ENCODE measurements at regions not wholly inside any gene's neighbourhood (a gene's known extent, or its start where the extent isn't known, plus 50 kb on each side); places are given as distances from the start of the nearest gene placed in this dataset.

GRCh38 chrX:22389556-22390179, 117.0 kb downstream of the CBLL2 start:
- no peaks in the 10 kb centered on the region for H3K4me1 ChIP-seq (ENCODE audit: control extremely low read depth in 1 of 4, control insufficient read depth in 4 of 4, insufficient read depth in 4 of 4, low read length in 3 of 4)
- no peak overlapping the region for H3K4me3 ChIP-seq (ENCODE audit: control insufficient read depth in 1 of 7, extremely low read depth in 1 of 7, insufficient read depth in 4 of 7, low read depth in 2 of 7, low read length in 6 of 7)
- H3K27ac ChIP-seq (ENCODE audit: insufficient read depth in 1 of 2, low read depth in 1 of 2, low read length in 2 of 2, poor library complexity in 1 of 2, severe bottlenecking in 2 of 2), result no peak overlapping the region
- H3K36me3 ChIP-seq (ENCODE audit: control insufficient read depth in 4 of 4, insufficient read depth in 4 of 4, low read length in 3 of 4), result no peaks in the 10 kb centered on the region
- DNase-seq, result no peak
- H3K9me3 ChIP-seq (ENCODE audit: control extremely low read depth in 1 of 5, control insufficient read depth in 4 of 5, insufficient read depth in 2 of 5, low read depth in 1 of 5, low read length in 4 of 5), result no peaks in the 10 kb centered on the region
- 73% methylated on average over 2 of the region's 4 CpGs for WGBS (ENCODE audit: insufficient coverage)
- H3K27me3 ChIP-seq (replicated peaks in 2 of 5; ENCODE audit: control insufficient read depth in 4 of 5, insufficient read depth in 5 of 5, low read length in 4 of 5), result no peaks in the 10 kb centered on the region
- CTCF ChIA-PET, result no interaction called here
- POLR2A ChIA-PET, result no interaction called here

GRCh38 chrX:22392133-22392948, 119.6 kb downstream of the CBLL2 start:
- WGBS (ENCODE audit: insufficient coverage), result 85% methylated on average over 10 of the region's 10 CpGs
- no peaks in the 10 kb centered on the region for H3K9me3 ChIP-seq (ENCODE audit: control extremely low read depth in 1 of 5, control insufficient read depth in 4 of 5, insufficient read depth in 2 of 5, low read depth in 1 of 5, low read length in 4 of 5)
- no peaks in the 10 kb centered on the region for H3K27me3 ChIP-seq (replicated peaks in 2 of 5; ENCODE audit: control insufficient read depth in 4 of 5, insufficient read depth in 5 of 5, low read length in 4 of 5)
- no peak overlapping the region for H3K27ac ChIP-seq (ENCODE audit: insufficient read depth in 1 of 2, low read depth in 1 of 2, low read length in 2 of 2, poor library complexity in 1 of 2, severe bottlenecking in 2 of 2)
- no peaks in the 10 kb centered on the region for H3K36me3 ChIP-seq (ENCODE audit: control insufficient read depth in 4 of 4, insufficient read depth in 4 of 4, low read length in 3 of 4)
- no peak overlapping the region for H3K4me3 ChIP-seq (ENCODE audit: control insufficient read depth in 1 of 7, extremely low read depth in 1 of 7, insufficient read depth in 4 of 7, low read depth in 2 of 7, low read length in 6 of 7)
- H3K4me1 ChIP-seq (ENCODE audit: control extremely low read depth in 1 of 4, control insufficient read depth in 4 of 4, insufficient read depth in 4 of 4, low read length in 3 of 4), result no peaks in the 10 kb centered on the region
- ChIA-PET POLR2A (no interaction called here), CTCF (no interaction called here)
- DNase-seq, result no peak

- H3K9me3 ChIP-seq (ENCODE audit: control extremely low read depth in 1 of 5, control insufficient read depth in 4 of 5, insufficient read depth in 2 of 5, low read depth in 1 of 5, low read length in 4 of 5), result no peaks in the 10 kb centered on the region
- POLR2A ChIA-PET, result no interaction called here
- no peaks in the 10 kb centered on the region for H3K36me3 ChIP-seq (ENCODE audit: control insufficient read depth in 4 of 4, insufficient read depth in 4 of 4, low read length in 3 of 4)
- H3K4me1 ChIP-seq (ENCODE audit: control extremely low read depth in 1 of 4, control insufficient read depth in 4 of 4, insufficient read depth in 4 of 4, low read length in 3 of 4), result no peaks in the 10 kb centered on the region
- CTCF ChIA-PET, result no interaction called here
- no CpG with 5 or more reads among the region's 4 CpGs for WGBS (ENCODE audit: insufficient coverage)
- H3K4me3 ChIP-seq (ENCODE audit: control insufficient read depth in 1 of 7, extremely low read depth in 1 of 7, insufficient read depth in 4 of 7, low read depth in 2 of 7, low read length in 6 of 7), result no peak overlapping the region
- no peak for DNase-seq
- no peaks in the 10 kb centered on the region for H3K27me3 ChIP-seq (replicated peaks in 2 of 5; ENCODE audit: control insufficient read depth in 4 of 5, insufficient read depth in 5 of 5, low read length in 4 of 5)
- H3K27ac ChIP-seq (ENCODE audit: insufficient read depth in 1 of 2, low read depth in 1 of 2, low read length in 2 of 2, poor library complexity in 1 of 2, severe bottlenecking in 2 of 2), result no peak overlapping the region
Observed at GRCh38 chrX:22395372-22395771, 122.7 kb downstream of the CBLL2 start.

GRCh38 chrX:22396408-22396807, 123.7 kb downstream of the CBLL2 start:
- ChIA-PET POLR2A (no interaction called here), CTCF (no interaction called here)
- DNase-seq, result no peak
- WGBS (ENCODE audit: insufficient coverage), result no CpG with 5 or more reads among the region's 2 CpGs
- H3K4me1 ChIP-seq (ENCODE audit: control extremely low read depth in 1 of 4, control insufficient read depth in 4 of 4, insufficient read depth in 4 of 4, low read length in 3 of 4), result no peaks in the 10 kb centered on the region
- H3K36me3 ChIP-seq (ENCODE audit: control insufficient read depth in 4 of 4, insufficient read depth in 4 of 4, low read length in 3 of 4), result no peaks in the 10 kb centered on the region
- no peaks in the 10 kb centered on the region for H3K9me3 ChIP-seq (ENCODE audit: control extremely low read depth in 1 of 5, control insufficient read depth in 4 of 5, insufficient read depth in 2 of 5, low read depth in 1 of 5, low read length in 4 of 5)
- no peak overlapping the region for H3K27ac ChIP-seq (ENCODE audit: insufficient read depth in 1 of 2, low read depth in 1 of 2, low read length in 2 of 2, poor library complexity in 1 of 2, severe bottlenecking in 2 of 2)
- H3K4me3 ChIP-seq (ENCODE audit: control insufficient read depth in 1 of 7, extremely low read depth in 1 of 7, insufficient read depth in 4 of 7, low read depth in 2 of 7, low read length in 6 of 7), result no peak overlapping the region
- H3K27me3 ChIP-seq (replicated peaks in 2 of 5; ENCODE audit: control insufficient read depth in 4 of 5, insufficient read depth in 5 of 5, low read length in 4 of 5), result no peaks in the 10 kb centered on the region

GRCh38 chrX:22397566-22397965, 124.9 kb downstream of the CBLL2 start:
- Histone ChIP-seq H3K27ac (ENCODE audit: insufficient read depth in 1 of 2, low read depth in 1 of 2, low read length in 2 of 2, poor library complexity in 1 of 2, severe bottlenecking in 2 of 2) (no peak overlapping the region), H3K36me3 (ENCODE audit: control insufficient read depth in 4 of 4, insufficient read depth in 4 of 4, low read length in 3 of 4) (no peaks in the 10 kb centered on the region), H3K9me3 (ENCODE audit: control extremely low read depth in 1 of 5, control insufficient read depth in 4 of 5, insufficient read depth in 2 of 5, low read depth in 1 of 5, low read length in 4 of 5) (no peaks in the 10 kb centered on the region), H3K4me1 (ENCODE audit: control extremely low read depth in 1 of 4, control insufficient read depth in 4 of 4, insufficient read depth in 4 of 4, low read length in 3 of 4) (no peaks in the 10 kb centered on the region), H3K27me3 (replicated peaks in 2 of 5; ENCODE audit: control insufficient read depth in 4 of 5, insufficient read depth in 5 of 5, low read length in 4 of 5) (no peaks in the 10 kb centered on the region), H3K4me3 (ENCODE audit: control insufficient read depth in 1 of 7, extremely low read depth in 1 of 7, insufficient read depth in 4 of 7, low read depth in 2 of 7, low read length in 6 of 7) (no peak overlapping the region)
- ChIA-PET POLR2A (no interaction called here), CTCF (no interaction called here)
- no CpG with 5 or more reads among the region's 1 CpG for WGBS (ENCODE audit: insufficient coverage)
- DNase-seq, result no peak

GRCh38 chrX:22399437-22400192, 126.9 kb downstream of the CBLL2 start:
- no peaks in the 10 kb centered on the region for H3K27me3 ChIP-seq (replicated peaks in 2 of 5; ENCODE audit: control insufficient read depth in 4 of 5, insufficient read depth in 5 of 5, low read length in 4 of 5)
- no peaks in the 10 kb centered on the region for H3K36me3 ChIP-seq (ENCODE audit: control insufficient read depth in 4 of 4, insufficient read depth in 4 of 4, low read length in 3 of 4)
- POLR2A ChIA-PET, result no interaction called here
- 86% methylated on average over 1 of the region's 4 CpGs for WGBS (ENCODE audit: insufficient coverage)
- DNase-seq, result no peak
- H3K4me3 ChIP-seq (ENCODE audit: control insufficient read depth in 1 of 7, extremely low read depth in 1 of 7, insufficient read depth in 4 of 7, low read depth in 2 of 7, low read length in 6 of 7), result no peak overlapping the region
- no peaks in the 10 kb centered on the region for H3K4me1 ChIP-seq (ENCODE audit: control extremely low read depth in 1 of 4, control insufficient read depth in 4 of 4, insufficient read depth in 4 of 4, low read length in 3 of 4)
- CTCF ChIA-PET, result no interaction called here
- H3K9me3 ChIP-seq (ENCODE audit: control extremely low read depth in 1 of 5, control insufficient read depth in 4 of 5, insufficient read depth in 2 of 5, low read depth in 1 of 5, low read length in 4 of 5), result no peaks in the 10 kb centered on the region
- H3K27ac ChIP-seq (ENCODE audit: insufficient read depth in 1 of 2, low read depth in 1 of 2, low read length in 2 of 2, poor library complexity in 1 of 2, severe bottlenecking in 2 of 2), result no peak overlapping the region

GRCh38 chrX:22404297-22404696, 131.6 kb downstream of the CBLL2 start:
- no peaks in the 10 kb centered on the region for H3K4me1 ChIP-seq (ENCODE audit: control extremely low read depth in 1 of 4, control insufficient read depth in 4 of 4, insufficient read depth in 4 of 4, low read length in 3 of 4)
- no peak overlapping the region for H3K27ac ChIP-seq (ENCODE audit: insufficient read depth in 1 of 2, low read depth in 1 of 2, low read length in 2 of 2, poor library complexity in 1 of 2, severe bottlenecking in 2 of 2)
- POLR2A ChIA-PET, result no interaction called here
- WGBS (ENCODE audit: insufficient coverage), result 98% methylated on average over 3 of the region's 3 CpGs
- H3K9me3 ChIP-seq (ENCODE audit: control extremely low read depth in 1 of 5, control insufficient read depth in 4 of 5, insufficient read depth in 2 of 5, low read depth in 1 of 5, low read length in 4 of 5), result no peaks in the 10 kb centered on the region
- no peak overlapping the region for H3K4me3 ChIP-seq (ENCODE audit: control insufficient read depth in 1 of 7, extremely low read depth in 1 of 7, insufficient read depth in 4 of 7, low read depth in 2 of 7, low read length in 6 of 7)
- H3K36me3 ChIP-seq (ENCODE audit: control insufficient read depth in 4 of 4, insufficient read depth in 4 of 4, low read length in 3 of 4), result no peaks in the 10 kb centered on the region
- no peaks in the 10 kb centered on the region for H3K27me3 ChIP-seq (replicated peaks in 2 of 5; ENCODE audit: control insufficient read depth in 4 of 5, insufficient read depth in 5 of 5, low read length in 4 of 5)
- CTCF ChIA-PET, result no interaction called here
- no peak for DNase-seq
